ENCODE measurements at regions not wholly inside any gene's neighbourhood (a gene's known extent, or its start where the extent isn't known, plus 50 kb on each side); places are given as distances from the start of the nearest gene placed in this dataset.

DNA sequence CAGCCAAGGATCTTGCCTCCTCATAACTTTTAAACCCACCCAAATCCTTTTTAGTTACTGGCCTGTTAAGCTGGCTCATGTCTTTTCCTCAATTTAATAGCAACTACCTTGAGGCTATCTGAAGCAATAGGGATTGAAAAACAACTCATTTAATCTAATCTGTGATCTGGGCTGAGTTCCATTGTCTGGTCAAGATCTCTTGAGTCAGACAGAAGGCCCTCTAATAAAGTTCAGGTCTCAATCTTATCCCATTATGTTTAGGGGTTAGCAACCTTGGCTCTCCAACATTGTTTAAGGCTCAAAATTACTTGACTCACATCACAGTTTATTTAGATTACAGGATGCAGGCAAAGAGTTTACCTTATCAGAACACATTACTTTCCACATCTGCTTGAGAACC is 436.1 kb downstream of the ANKRD50 start:
- Histone ChIP-seq H3K36me3 (no peaks in the 10 kb centered on the region), H3K4me3 (no peak overlapping the region), H3K9me3 (no peaks in the 10 kb centered on the region), H3K27ac (no peak overlapping the region), H3K27me3 (no peaks in the 10 kb centered on the region), H3K4me1 (no peaks in the 10 kb centered on the region)
- TF ChIP-seq, protein P1, sequence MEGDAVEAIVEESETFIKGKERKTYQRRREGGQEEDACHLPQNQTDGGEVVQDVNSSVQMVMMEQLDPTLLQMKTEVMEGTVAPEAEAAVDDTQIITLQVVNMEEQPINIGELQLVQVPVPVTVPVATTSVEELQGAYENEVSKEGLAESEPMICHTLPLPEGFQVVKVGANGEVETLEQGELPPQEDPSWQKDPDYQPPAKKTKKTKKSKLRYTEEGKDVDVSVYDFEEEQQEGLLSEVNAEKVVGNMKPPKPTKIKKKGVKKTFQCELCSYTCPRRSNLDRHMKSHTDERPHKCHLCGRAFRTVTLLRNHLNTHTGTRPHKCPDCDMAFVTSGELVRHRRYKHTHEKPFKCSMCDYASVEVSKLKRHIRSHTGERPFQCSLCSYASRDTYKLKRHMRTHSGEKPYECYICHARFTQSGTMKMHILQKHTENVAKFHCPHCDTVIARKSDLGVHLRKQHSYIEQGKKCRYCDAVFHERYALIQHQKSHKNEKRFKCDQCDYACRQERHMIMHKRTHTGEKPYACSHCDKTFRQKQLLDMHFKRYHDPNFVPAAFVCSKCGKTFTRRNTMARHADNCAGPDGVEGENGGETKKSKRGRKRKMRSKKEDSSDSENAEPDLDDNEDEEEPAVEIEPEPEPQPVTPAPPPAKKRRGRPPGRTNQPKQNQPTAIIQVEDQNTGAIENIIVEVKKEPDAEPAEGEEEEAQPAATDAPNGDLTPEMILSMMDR (IDR thresholded peaks at IDR 0.05) = no peak
- no peak for TF ChIP-seq POLR2AphosphoS5 (IDR thresholded peaks at IDR 0.05)
- TF ChIP-seq POLR2A (IDR thresholded peaks at IDR 0.05) = no peak
- TF ChIP-seq EP300 (IDR thresholded peaks at IDR 0.05) = no peak
- DNase-seq (ENCODE audit: low spot score in 2 of 2) = no peak

DNA sequence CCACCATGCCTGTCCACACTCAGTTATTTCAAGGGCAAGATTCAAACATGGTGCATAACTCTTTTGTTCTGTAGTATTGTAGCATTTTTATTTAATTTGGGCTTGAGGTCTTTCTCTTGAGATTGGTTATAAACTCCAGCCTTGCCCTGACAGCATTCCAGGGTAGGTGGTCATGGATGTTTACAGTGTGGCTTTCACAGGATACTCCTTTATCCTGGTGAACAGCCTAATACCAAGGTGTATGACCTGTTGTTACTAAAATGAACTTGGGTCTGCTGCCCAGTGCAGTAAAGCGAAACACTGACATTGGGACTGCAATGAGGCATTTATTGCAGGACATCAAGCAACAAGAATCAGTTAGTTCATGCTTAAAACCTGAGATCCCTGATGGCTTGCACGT is 434.8 kb downstream of the ANKRD50 start:
- H3K27me3 ChIP-seq = no peaks in the 10 kb centered on the region
- H3K27ac ChIP-seq = no peak overlapping the region
- WGBS = 98% methylated on average over 2 of the region's 2 CpGs

DNA sequence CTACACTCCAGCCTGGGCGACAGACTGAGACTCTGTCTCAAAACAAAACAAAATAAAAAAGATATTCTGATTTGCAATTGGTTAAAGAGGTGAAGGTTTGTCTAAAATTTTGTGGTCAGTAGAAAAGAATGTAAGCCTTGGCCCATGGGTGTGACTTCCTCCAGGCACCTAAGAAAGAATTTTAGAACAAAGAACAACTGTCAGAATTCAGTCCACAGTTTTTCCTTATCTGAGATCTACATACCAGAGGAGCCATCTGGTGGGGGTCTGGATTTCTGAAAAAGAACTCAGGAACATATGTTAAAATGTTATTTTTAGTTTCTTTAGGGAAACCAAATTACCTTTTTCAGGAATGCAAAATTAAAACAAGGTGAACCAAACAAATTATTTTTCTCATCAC is 434.1 kb downstream of the ANKRD50 start:
- H3K36me3 ChIP-seq = no peaks in the 10 kb centered on the region
- H3K27ac ChIP-seq = no peak overlapping the region
- WGBS = 79% methylated on average over 1 of the region's 1 CpG
- no peak for DNase-seq (ENCODE audit: low spot score in 2 of 2)
- TF ChIP-seq, protein P1 (IDR thresholded peaks at IDR 0.05) = no peak
- TF ChIP-seq POLR2AphosphoS5 (IDR thresholded peaks at IDR 0.05) (no peak), POLR2A (IDR thresholded peaks at IDR 0.05) (no peak), EP300 (IDR thresholded peaks at IDR 0.05) (no peak)
- H3K4me1 ChIP-seq = peaks cover 4% of the 10 kb centered on the region
- no peak overlapping the region for H3K4me3 ChIP-seq
- H3K9me3 ChIP-seq = no peaks in the 10 kb centered on the region
- H3K27me3 ChIP-seq = no peaks in the 10 kb centered on the region

More for the DNA sequence above, 434.8 kb downstream of the ANKRD50 start:
- Histone ChIP-seq H3K4me1 (peaks cover under 1% of the 10 kb centered on the region), H3K36me3 (no peaks in the 10 kb centered on the region), H3K4me3 (no peak overlapping the region), H3K9me3 (no peaks in the 10 kb centered on the region)
- DNase-seq (ENCODE audit: low spot score in 2 of 2) = no peak
- TF ChIP-seq, protein P1 (IDR thresholded peaks at IDR 0.05) = no peak

DNA sequence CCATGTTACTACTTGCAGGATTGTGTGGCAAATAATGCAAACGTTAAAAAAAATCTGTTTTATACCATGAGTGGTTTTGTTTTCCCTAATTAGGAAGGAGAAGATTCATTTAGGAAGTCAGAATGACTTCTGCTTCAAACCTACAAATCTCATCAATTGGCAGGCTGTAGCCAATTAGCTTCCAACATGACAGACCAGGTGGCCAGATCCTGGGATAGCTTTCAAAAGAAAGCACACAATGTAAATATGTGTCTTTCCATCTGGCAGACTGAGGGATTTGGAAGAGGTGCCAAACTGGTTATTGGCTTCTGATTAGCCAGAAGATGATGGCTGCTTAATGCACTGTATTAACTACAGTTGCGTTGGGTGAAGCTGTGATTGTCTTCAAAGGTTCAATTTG is 432.8 kb downstream of the ANKRD50 start:
- Histone ChIP-seq H3K36me3 (no peaks in the 10 kb centered on the region), H3K27me3 (no peaks in the 10 kb centered on the region), H3K4me3 (no peak overlapping the region), H3K27ac (no peak overlapping the region), H3K4me1 (peaks cover 4% of the 10 kb centered on the region), H3K9me3 (no peaks in the 10 kb centered on the region)
- 49% methylated on average over 2 of the region's 2 CpGs for WGBS
- DNase-seq (ENCODE audit: low spot score in 2 of 2) = no peak
- TF ChIP-seq POLR2AphosphoS5 (IDR thresholded peaks at IDR 0.05) (no peak), POLR2A (IDR thresholded peaks at IDR 0.05) (no peak), EP300 (IDR thresholded peaks at IDR 0.05) (no peak)
- TF ChIP-seq, protein P1 (IDR thresholded peaks at IDR 0.05) = no peak

DNA sequence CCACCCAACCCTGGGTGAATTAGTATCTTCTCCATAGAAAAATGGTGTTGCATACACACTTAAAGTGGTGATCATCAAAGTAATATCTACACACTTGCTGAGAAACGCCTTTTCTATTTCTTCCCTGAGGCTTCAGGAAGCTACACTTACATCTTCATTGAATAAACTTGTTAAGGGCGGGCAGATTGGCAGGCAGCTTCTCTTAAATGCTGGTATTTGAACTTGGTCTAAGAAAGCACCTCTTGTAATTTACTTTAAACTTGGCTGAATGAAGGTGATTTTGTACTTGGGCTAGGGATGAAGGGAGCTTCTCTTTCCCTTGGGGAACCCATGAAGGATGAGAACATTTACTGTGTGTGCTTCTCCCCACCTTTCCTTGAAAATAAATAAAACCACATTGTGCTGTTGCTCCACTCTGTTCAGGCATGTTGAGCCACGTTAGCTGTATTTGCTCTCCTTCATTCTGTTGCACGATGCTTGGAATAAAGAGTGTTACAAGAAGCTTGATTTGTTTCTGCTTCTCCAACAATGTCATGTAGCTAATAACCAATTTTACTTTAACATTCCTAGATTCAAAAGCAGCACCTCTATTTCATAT is 430.1 kb downstream of the ANKRD50 start:
- H3K27ac ChIP-seq = no peak overlapping the region
- peaks cover 4% of the 10 kb centered on the region for H3K4me1 ChIP-seq
- no peak for TF ChIP-seq EP300 (IDR thresholded peaks at IDR 0.05)
- no peak for DNase-seq (ENCODE audit: low spot score in 2 of 2)
- no peak overlapping the region for H3K4me3 ChIP-seq
- no peaks in the 10 kb centered on the region for H3K9me3 ChIP-seq
- WGBS = 42% methylated on average over 4 of the region's 4 CpGs
- no peaks in the 10 kb centered on the region for H3K27me3 ChIP-seq
- no peaks in the 10 kb centered on the region for H3K36me3 ChIP-seq

Data from suprapubic skin (tissue), 4 donors.